ENCODE measurements at regions not wholly inside any gene's neighbourhood (a gene's known extent, or its start where the extent isn't known, plus 50 kb on each side); places are given as distances from the start of the nearest gene placed in this dataset.

GRCh38 chr11:45393826-45394225 is 107.7 kb upstream of the SYT13 start:
- intact Hi-C loops (cut with DNase I), result no loop called here
- DNase-seq, result no peak
- FAIRE-seq, result no peak
- Histone ChIP-seq H3K27me3 (no peaks in the 10 kb centered on the region), H3K36me3 (no peaks in the 10 kb centered on the region), H3K4me3 (no peak overlapping the region), H3K27ac (no peak overlapping the region), H3K9me3 (no peaks in the 10 kb centered on the region), H3K4me1 (no peaks in the 10 kb centered on the region)
- WGBS, 2 donors, result 85 to 87% methylated on average over 11 of the region's 11 CpGs
- no peak for TF ChIP-seq CTCF (IDR thresholded peaks at IDR 0.05)
- ATAC-seq, result no peak

DNA sequence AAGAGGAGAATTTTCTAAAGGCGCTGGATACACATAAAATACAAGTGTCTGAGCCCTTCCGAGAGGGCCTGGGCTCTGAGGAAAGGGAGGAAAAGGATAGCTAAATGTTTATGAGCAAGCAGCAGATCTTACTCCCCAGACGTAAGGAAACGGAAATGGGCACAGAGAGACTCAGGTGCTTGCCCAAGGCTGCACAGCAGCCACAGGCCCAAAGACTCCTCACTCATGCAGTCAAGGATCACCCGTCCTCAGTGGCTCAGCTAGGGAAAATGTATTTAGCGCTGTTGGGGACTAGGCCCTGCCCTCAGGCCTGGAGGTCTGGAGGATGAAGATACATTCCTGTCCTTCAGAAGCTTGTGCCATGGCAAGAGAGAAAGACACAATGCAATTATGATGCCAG is 107.2 kb upstream of the SYT13 start:
- 77 to 83% methylated on average over 6 of the region's 6 CpGs for WGBS, 2 donors
- DNase-seq, result no peak
- Histone ChIP-seq H3K4me3 (no peak overlapping the region), H3K4me1 (no peaks in the 10 kb centered on the region), H3K9me3 (no peaks in the 10 kb centered on the region), H3K36me3 (no peaks in the 10 kb centered on the region), H3K27ac (no peak overlapping the region), H3K27me3 (no peaks in the 10 kb centered on the region)
- TF ChIP-seq CTCF (IDR thresholded peaks at IDR 0.05), result no peak
- intact Hi-C loops (cut with DNase I), result no loop called here
- FAIRE-seq, result no peak
- ATAC-seq, result no peak

- Histone ChIP-seq H3K4me3 (no peak overlapping the region), H3K36me3 (no peaks in the 10 kb centered on the region), H3K27me3 (no peaks in the 10 kb centered on the region), H3K9me3 (no peaks in the 10 kb centered on the region), H3K27ac (no peak overlapping the region), H3K4me1 (no peaks in the 10 kb centered on the region)
- 67 to 68% methylated on average over 12 of the region's 12 CpGs for WGBS, 2 donors
- FAIRE-seq (no peak), ATAC-seq (no peak), DNase-seq (no peak)
- intact Hi-C loops (cut with DNase I), result no loop called here
- no peak for TF ChIP-seq CTCF (IDR thresholded peaks at IDR 0.05)
Measured at GRCh38 chr11:45392591-45393091, 106.5 kb upstream of the SYT13 start.

GRCh38 chr11:45392154-45392553 is 106.0 kb upstream of the SYT13 start:
- H3K9me3 ChIP-seq, result no peaks in the 10 kb centered on the region
- intact Hi-C loops (cut with DNase I), result no loop called here
- no peak overlapping the region for H3K27ac ChIP-seq
- no peaks in the 10 kb centered on the region for H3K36me3 ChIP-seq
- no peak for FAIRE-seq
- no peak for DNase-seq
- no peaks in the 10 kb centered on the region for H3K27me3 ChIP-seq
- H3K4me3 ChIP-seq, result no peak overlapping the region
- H3K4me1 ChIP-seq, result no peaks in the 10 kb centered on the region
- ATAC-seq, result no peak
- no peak for TF ChIP-seq CTCF (IDR thresholded peaks at IDR 0.05)
- 67 to 87% methylated on average over 8 of the region's 8 CpGs for WGBS, 2 donors

DNA sequence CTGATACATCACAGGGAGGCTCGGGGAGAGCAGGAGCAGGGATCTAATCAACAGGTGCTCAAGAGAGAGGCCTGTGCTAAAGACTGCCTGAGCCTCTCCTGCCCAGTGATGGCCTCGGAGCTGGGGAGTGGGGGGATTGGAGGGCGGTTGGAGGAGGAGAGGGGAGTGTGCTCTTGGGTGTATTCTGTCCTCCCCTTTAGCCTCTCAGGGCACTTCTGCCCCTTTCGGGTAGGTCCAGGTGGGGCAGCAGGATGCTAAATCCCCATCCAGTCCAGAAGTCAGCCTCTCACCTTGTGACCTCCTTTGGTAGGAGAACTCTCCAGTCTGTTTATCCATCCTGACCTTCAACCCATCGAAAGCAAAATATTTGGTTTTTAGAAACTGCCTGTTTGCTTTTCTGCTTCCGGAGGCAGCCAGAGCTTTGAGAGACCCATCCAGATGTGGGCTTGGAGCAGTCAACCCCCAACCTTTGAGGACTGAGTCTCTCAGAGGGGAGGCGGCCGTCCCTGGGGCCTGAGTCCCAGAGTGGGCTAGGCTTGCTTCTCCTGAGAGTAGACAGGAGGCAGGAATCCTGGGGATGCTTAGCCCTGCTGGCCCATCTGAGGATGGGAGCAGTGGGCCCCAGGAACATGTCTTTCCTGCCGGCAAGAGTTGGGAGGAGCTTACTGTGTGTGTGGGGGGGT is 105.2 kb upstream of the SYT13 start:
- H3K4me3 ChIP-seq, result no peak overlapping the region
- H3K9me3 ChIP-seq, result no peaks in the 10 kb centered on the region
- no peaks in the 10 kb centered on the region for H3K27me3 ChIP-seq
- TF ChIP-seq CTCF (IDR thresholded peaks at IDR 0.05), result no peak
- WGBS, 2 donors, result 57 to 61% methylated on average over 9 of the region's 9 CpGs
- FAIRE-seq (no peak), ATAC-seq (no peak), DNase-seq (no peak)
- H3K36me3 ChIP-seq, result no peaks in the 10 kb centered on the region
- intact Hi-C loops (cut with DNase I), result no loop called here
- H3K27ac ChIP-seq, result no peak overlapping the region
- no peaks in the 10 kb centered on the region for H3K4me1 ChIP-seq
